AG04449 (cell line): ENCODE measurements at regions not wholly inside any gene's neighbourhood (a gene's known extent, or its start where the extent isn't known, plus 50 kb on each side); places are given as distances from the start of the nearest gene placed in this dataset.

Source experiments
- CTCF ChIA-PET: fragments of 350-600 bp; formaldehyde crosslinking; extraction: SDS; loops from one replicate; lab custom pipeline; 2021; ENCODE audit warnings: antibody characterized with exemption; lab: Yijun Ruan, JAX
- POLR2A ChIA-PET: fragments of 400-600, 350-600 bp; formaldehyde crosslinking; extraction: SDS; loops from one replicate; lab custom pipeline; 2020; ENCODE audit warnings: antibody characterized with exemption, inconsistent platforms; lab: Yijun Ruan, JAX
- DNase-seq: peaks from one replicate; pipeline ENCODE4 v3.0.0-alpha.2; 2010; ENCODE audit warnings: low read depth, low spot score
- H3K4me3 ChIP-seq: 2 replicates; pipeline ENCODE4 v1.5.1; 2011; ENCODE audit warnings: low read depth, mild to moderate bottlenecking, control low read depth, low read length
- CTCF ChIP-seq: IDR thresholded peaks from one replicate; pipeline ENCODE4 v1.5.1; 2011; ENCODE audit warnings: mild to moderate bottlenecking, moderate library complexity, low read length, control low read depth, inconsistent platforms; ENCODE audit not compliant: insufficient read depth; ENCODE audit errors: missing control alignments

GRCh38 chr5:29122306-29122705 is 2071.2 kb upstream of the CDH6 start:
- CTCF ChIA-PET: no interaction called here
- H3K4me3 ChIP-seq: no peak overlapping the region
- POLR2A ChIA-PET: no interaction called here
- TF ChIP-seq CTCF: no peak
- no peak for DNase-seq

- no peak for DNase-seq
- TF ChIP-seq CTCF: no peak
These were observed 2076.0 kb upstream of the CDH9 start for GRCh38 chr5:29114331-29114768.

GRCh38 chr5:29113516-29113915 is 2075.1 kb upstream of the CDH9 start:
- no peak overlapping the region for H3K4me3 ChIP-seq
- ChIA-PET POLR2A (no interaction called here), CTCF (no interaction called here)
- DNase-seq: no peak
- no peak for TF ChIP-seq CTCF

More at GRCh38 chr5:29114331-29114768, 2076.0 kb upstream of the CDH9 start:
- H3K4me3 ChIP-seq: no peak overlapping the region
- ChIA-PET CTCF (no interaction called here), POLR2A (no interaction called here)

- POLR2A ChIA-PET: no interaction called here
These were observed 2061.2 kb upstream of the CDH9 start for GRCh38 chr5:29099585-29099984.

GRCh38 chr5:29089591-29090130 is 2051.3 kb upstream of the CDH9 start:
- DNase-seq: no peak
- H3K4me3 ChIP-seq: no peak overlapping the region
- no peak for TF ChIP-seq CTCF
- POLR2A ChIA-PET: no interaction called here
- CTCF ChIA-PET: no interaction called here

More at GRCh38 chr5:29099585-29099984, 2061.2 kb upstream of the CDH9 start:
- H3K4me3 ChIP-seq: no peak overlapping the region
- no peak for TF ChIP-seq CTCF
- no peak for DNase-seq
- CTCF ChIA-PET: no interaction called here

GRCh38 chr5:29085142-29085541 is 2046.8 kb upstream of the CDH9 start:
- H3K4me3 ChIP-seq: no peak overlapping the region
- POLR2A ChIA-PET: no interaction called here
- DNase-seq: no peak

More at GRCh38 chr5:29085142-29085541, 2046.8 kb upstream of the CDH9 start:
- TF ChIP-seq CTCF: no peak
- CTCF ChIA-PET: no interaction called here
